ENCODE measurements at regions not wholly inside any gene's neighbourhood (a gene's known extent, or its start where the extent isn't known, plus 50 kb on each side); places are given as distances from the start of the nearest gene placed in this dataset.

GRCh38 chr17:33680472-33680871 is 387.4 kb upstream of the ASIC2 start:
- no peak for TF ChIP-seq EP300 (IDR thresholded peaks at IDR 0.05)
- no peak for TF ChIP-seq CTCF (IDR thresholded peaks at IDR 0.05)
- TF ChIP-seq POLR2A (IDR thresholded peaks at IDR 0.05) = no peak
- no peak for TF ChIP-seq POLR2AphosphoS5 (IDR thresholded peaks at IDR 0.05)
